Retinal pigment epithelial cell (primary cell): ENCODE measurements at regions not wholly inside any gene's neighbourhood (a gene's known extent, or its start where the extent isn't known, plus 50 kb on each side); places are given as distances from the start of the nearest gene placed in this dataset.
"Not testable (repeated sequence)": the region's sequence is repeated elsewhere in the genome, so short reads cannot be mapped to it uniquely, and the experiment has no call there.

Source experiments
- DNase-seq: peaks from one replicate; pipeline ENCODE4 v3.0.0-alpha.2; 2010; ENCODE audit warnings: low read depth
- H3K4me3 ChIP-seq: 2 replicates; pipeline ENCODE4 v1.5.1; 2011; ENCODE audit warnings: mild to moderate bottlenecking, low read length, control low read depth, moderate library complexity
- CTCF ChIP-seq: conservative IDR thresholded peaks from 2 replicates; pipeline ENCODE4 v1.5.1; 2011; ENCODE audit warnings: low read depth, low read length, control low read depth, inconsistent platforms

GRCh38 chrX:95733426-95733825 lies 951.2 kb upstream of the DIAPH2 start:
- H3K4me3 ChIP-seq: no peak overlapping the region
- DNase-seq: no peak
- no peak for TF ChIP-seq CTCF

- DNase-seq: no peak
- no peak overlapping the region for H3K4me3 ChIP-seq
- no peak for TF ChIP-seq CTCF
These were observed 930.2 kb upstream of the DIAPH2 start for GRCh38 chrX:95754411-95754810.

DNA sequence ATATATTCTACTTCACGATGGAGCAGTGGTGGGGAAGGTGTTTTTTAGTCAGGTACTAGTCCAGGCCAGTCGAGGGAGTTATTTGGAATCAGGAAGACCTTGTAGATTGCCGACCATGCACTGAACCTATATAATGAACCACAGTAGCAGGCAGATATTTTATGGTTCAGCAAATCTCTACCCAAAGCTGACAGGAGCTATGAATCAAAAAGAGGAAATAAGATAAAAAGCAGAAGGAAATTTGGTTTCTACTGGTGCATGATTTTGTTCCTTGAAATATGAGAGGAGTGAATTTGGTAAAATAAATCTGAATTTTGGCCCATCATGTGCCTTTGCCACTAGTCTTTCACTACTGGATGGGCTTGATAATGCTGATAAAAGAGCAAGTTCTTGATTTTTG lies 924.3 kb upstream of the DIAPH2 start:
- no peak for DNase-seq
- TF ChIP-seq CTCF: no peak
- H3K4me3 ChIP-seq: no peak overlapping the region

DNA sequence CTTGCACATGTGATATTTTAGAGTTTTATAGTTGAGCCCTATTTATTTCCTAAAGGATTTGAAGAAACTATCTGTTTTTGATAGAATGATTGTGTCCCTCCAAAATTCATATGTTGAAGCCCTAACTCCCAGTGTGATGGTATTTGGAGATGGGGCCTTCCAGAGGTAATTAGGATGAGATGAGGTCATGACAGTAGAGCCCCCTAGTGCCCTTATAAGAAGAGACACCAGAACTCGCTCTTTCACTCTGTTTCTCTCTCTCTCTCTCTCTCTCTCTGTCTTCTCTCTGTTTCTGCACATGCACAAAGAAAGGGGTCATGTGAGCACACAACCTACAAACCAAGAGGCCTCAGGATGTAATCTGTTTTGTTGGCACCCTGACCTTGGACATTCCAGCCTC lies 921.9 kb upstream of the DIAPH2 start:
- no peak for DNase-seq
- H3K4me3 ChIP-seq: no peak overlapping the region
- peak; percentile 34 for TF ChIP-seq CTCF

DNA sequence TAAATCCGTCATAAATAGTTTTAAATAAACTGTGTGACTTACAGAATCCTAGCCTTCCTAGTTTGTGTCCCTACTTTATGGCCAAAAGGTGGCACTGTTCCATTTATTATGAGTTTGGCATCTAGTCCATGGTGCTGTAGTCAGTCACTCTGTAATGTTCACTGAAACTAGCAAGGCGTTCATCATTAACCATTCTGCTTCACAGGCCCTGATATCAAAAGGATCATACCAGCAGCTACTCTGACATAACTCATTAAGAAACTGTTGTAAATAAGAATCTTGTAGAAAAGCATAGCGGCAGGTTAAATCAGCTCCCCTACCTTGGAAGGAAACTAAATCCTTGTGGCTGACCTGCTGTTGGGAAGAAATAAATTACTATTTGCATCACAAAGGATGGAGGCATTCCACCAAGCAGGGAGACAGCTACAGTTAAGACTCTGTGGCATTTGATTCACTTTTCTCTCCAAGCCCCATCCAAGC lies 919.6 kb upstream of the DIAPH2 start:
- peak; percentile 40 for DNase-seq
- TF ChIP-seq CTCF: peak; percentile 52
- no peak overlapping the region for H3K4me3 ChIP-seq

- DNase-seq, H3K4me3 ChIP-seq: not testable (repeated sequence)
These were observed 913.4 kb upstream of the DIAPH2 start for GRCh38 chrX:95771198-95771597.

GRCh38 chrX:95791876-95792275 lies 892.8 kb upstream of the DIAPH2 start:
- no peak for DNase-seq
- no peak overlapping the region for H3K4me3 ChIP-seq
- no peak for TF ChIP-seq CTCF

DNA sequence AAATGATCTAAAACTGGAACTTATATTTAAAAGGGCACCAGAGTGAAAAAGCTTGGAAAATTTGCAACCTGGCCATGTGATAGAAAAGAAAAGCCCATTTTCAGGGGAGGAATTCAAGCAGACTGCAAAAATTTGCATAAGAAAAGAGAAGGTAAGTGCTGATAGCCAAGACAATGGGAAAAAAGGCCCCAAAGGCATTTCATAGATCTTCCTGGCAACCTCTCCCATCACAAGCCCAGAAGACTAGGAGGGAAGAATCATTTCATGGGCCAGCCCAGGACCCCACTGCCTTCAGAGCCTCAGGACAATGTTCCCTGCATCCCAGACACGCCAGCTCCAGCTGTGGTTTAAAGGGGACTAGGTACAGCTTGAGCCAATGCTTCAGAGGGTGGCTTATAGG lies 887.3 kb upstream of the DIAPH2 start:
- DNase-seq: no peak
- H3K4me3 ChIP-seq: no peak overlapping the region
- TF ChIP-seq CTCF: no peak
